HepG2 (cell line): ENCODE measurements at regions not wholly inside any gene's neighbourhood (a gene's known extent, or its start where the extent isn't known, plus 50 kb on each side); places are given as distances from the start of the nearest gene placed in this dataset.

Experiments
- ATAC-seq: fragments of 200-7000 bp; cut with Tn5 transposase; 3 replicates; pipeline ENCODE4 v1.9.1; 2020; ENCODE audit warnings: mild to moderate bottlenecking, moderate library complexity
- BruUV-seq: library from RNA; stranded (reverse); fragments of 400-500 nt; replicated peaks from 2 replicates; lab custom pipeline; 2021; lab: Mats Ljungman, UMichigan
- CTCF ChIA-PET: fragments of 300-600 bp; formaldehyde crosslinking; extraction: SDS; loops from one replicate; lab custom pipeline; 2021; ENCODE audit warnings: low total read pairs, inconsistent platforms, low intra/inter-chr PET ratio; lab: Yijun Ruan, JAX
- POLR2A ChIA-PET: fragments of 350-600 bp; sonication (Branson Sonifier 250); formaldehyde crosslinking; loops from one replicate; lab custom pipeline; 2020; ENCODE audit warnings: antibody characterized with exemption, inconsistent platforms; lab: Yijun Ruan, JAX
- DNase-seq: peaks from one replicate; pipeline ENCODE4 v3.0.0-alpha.2; 2015; ENCODE audit warnings: low spot score
- FAIRE-seq: peaks from 3 replicates; lab custom pipeline; 2011; peaks lifted over from hg19 to GRCh38; lab: Jason Lieb, UNC
- H2AFZ ChIP-seq: one replicate; pipeline ENCODE4 v1.6.1; 2011; ENCODE audit warnings: low read length, inconsistent platforms
- H3K27ac ChIP-seq: fragments of 300-600 bp; 3 replicates; pipeline ENCODE4 v1.8.0; 2011; ENCODE audit warnings: mixed run types, mild to moderate bottlenecking, mixed read lengths, low read length, inconsistent platforms; ENCODE audit not compliant: insufficient read depth; ENCODE audit errors: extremely low read length
- H3K27me3 ChIP-seq, 2 experiments: fragments of 200-600 bp in 1 of 2; 2 replicates in 1 of 2; 3 replicates in 1 of 2; pipeline versions ENCODE4 v1.6.0 to v1.8.0; 2011; ENCODE audit warnings: low read length in 2 of 2, mild to moderate bottlenecking in 2 of 2, moderate library complexity in 2 of 2, inconsistent platforms in 1 of 2; ENCODE audit not compliant: insufficient read depth in 2 of 2, control insufficient read depth in 1 of 2
- H3K36me3 ChIP-seq, 2 experiments: fragments of 200-600 bp in 1 of 2; replicated peaks in 1 of 2; 2 replicates in 1 of 2; 3 replicates in 1 of 2; pipeline versions ENCODE4 v1.5.1 to v1.8.0; 2011; ENCODE audit warnings: low read length in 2 of 2, inconsistent platforms in 1 of 2; ENCODE audit not compliant: insufficient read depth in 2 of 2, control insufficient read depth in 1 of 2
- H3K4me1 ChIP-seq: 2 replicates; pipeline ENCODE4 v1.5.1; 2012; ENCODE audit warnings: low read length, inconsistent platforms; ENCODE audit not compliant: insufficient read depth
- H3K4me2 ChIP-seq: 2 replicates; pipeline ENCODE4 v1.6.0; 2011; ENCODE audit warnings: low read depth, low read length, inconsistent platforms
- H3K4me3 ChIP-seq, 3 experiments: fragments of 200-600 bp in 1 of 3; sonication (generic), shearing (Covaris generic) in 1 of 3; replicated peaks in 1 of 3; 2 replicates each; pipeline ENCODE4 v1.5.1; 2011 to 2016; ENCODE audit warnings: low read length in 3 of 3, inconsistent platforms in 2 of 3, low read depth in 2 of 3, mild to moderate bottlenecking in 2 of 3, control low read depth in 1 of 3, mixed read lengths in 1 of 3; ENCODE audit not compliant: insufficient read depth in 1 of 3
- H3K79me2 ChIP-seq: one replicate; pipeline ENCODE4 v1.6.1; 2011; ENCODE audit warnings: low read length, inconsistent platforms; ENCODE audit not compliant: insufficient read depth
- H3K9ac ChIP-seq: 2 replicates; pipeline ENCODE4 v1.6.0; 2011; ENCODE audit warnings: mild to moderate bottlenecking, low read depth, low read length, inconsistent platforms; ENCODE audit not compliant: insufficient read depth
- H3K9me3 ChIP-seq: 2 replicates; pipeline ENCODE4 v1.5.1; 2012; ENCODE audit warnings: mild to moderate bottlenecking, low read length
- H4K20me1 ChIP-seq: 2 replicates; pipeline ENCODE4 v1.6.0; 2011; ENCODE audit warnings: inconsistent platforms, mild to moderate bottlenecking, low read length, moderate library complexity; ENCODE audit not compliant: insufficient read depth
- GATA4 ChIP-seq: sonication (generic); IDR thresholded peaks from 2 replicates; pipeline ENCODE4 v1.6.1; 2016; ENCODE audit warnings: antibody characterized with exemption, low read depth, borderline replicate concordance
- HNRNPLL ChIP-seq: fragments of 200-400 bp; formaldehyde crosslinking; IDR thresholded peaks from 2 replicates; pipeline ENCODE4 v1.6.1; 2017; ENCODE audit warnings: mild to moderate bottlenecking, low read depth, low read length; ENCODE audit not compliant: poor library complexity, severe bottlenecking
- KLF15 ChIP-seq: sonication (generic); formaldehyde crosslinking; IDR thresholded peaks from 2 replicates; pipeline ENCODE4 v1.8.1; 2023; ENCODE audit warnings: borderline replicate concordance, mild to moderate bottlenecking, inconsistent platforms, missing genetic modification reagents, mixed read lengths
- KLF9 ChIP-seq: IDR thresholded peaks from 2 replicates; pipeline ENCODE4 v1.6.1; 2016; ENCODE audit warnings: low read depth
- MXI1 ChIP-seq: IDR thresholded peaks from 3 replicates; pipeline ENCODE4 v1.6.1; 2012; ENCODE audit warnings: low read depth, low read length, inconsistent platforms, borderline replicate concordance
- NR1H2 ChIP-seq: sonication (generic); formaldehyde crosslinking; IDR thresholded peaks from 2 replicates; pipeline ENCODE4 v1.8.1; 2022; ENCODE audit warnings: low read depth, missing genetic modification reagents, borderline replicate concordance
- POLR2G ChIP-seq: fragments of 200-400 bp; formaldehyde crosslinking; IDR thresholded peaks from 2 replicates; pipeline ENCODE4 v1.6.1; 2018; ENCODE audit warnings: mild to moderate bottlenecking, low read depth, low read length, moderate library complexity
- SP4 ChIP-seq: sonication (generic); formaldehyde crosslinking; IDR thresholded peaks from 2 replicates; pipeline ENCODE4 v1.8.1; 2023; ENCODE audit warnings: mild to moderate bottlenecking, missing genetic modification reagents
- TGIF2 ChIP-seq: IDR thresholded peaks from 2 replicates; pipeline ENCODE4 v1.6.1; 2016; ENCODE audit warnings: control low read depth, missing compliant biosample characterization
- YY1 ChIP-seq: IDR thresholded peaks from 2 replicates; pipeline ENCODE4 v1.6.1; 2011; ENCODE audit warnings: low read length, low read depth, moderate library complexity, mild to moderate bottlenecking; ENCODE audit not compliant: insufficient read depth, insufficient replicate concordance
- ZNF121 ChIP-seq: sonication (generic); formaldehyde crosslinking; IDR thresholded peaks from 2 replicates; pipeline ENCODE4 v1.5.0; 2020; ENCODE audit warnings: mild to moderate bottlenecking, missing genetic modification reagents
- ZNF224 ChIP-seq: sonication (generic); formaldehyde crosslinking; IDR thresholded peaks from 2 replicates; pipeline ENCODE4 v1.5.0; 2020; ENCODE audit warnings: mild to moderate bottlenecking, missing genetic modification reagents
- ZNF333 ChIP-seq: sonication (generic); formaldehyde crosslinking; IDR thresholded peaks from 2 replicates; pipeline ENCODE4 v1.4.0; 2020; ENCODE audit warnings: mild to moderate bottlenecking, missing genetic modification reagents, borderline replicate concordance
- ZNF644 ChIP-seq: IDR thresholded peaks from 2 replicates; pipeline ENCODE4 v1.6.1; 2016; ENCODE audit warnings: low read depth
- ZNF782 ChIP-seq: sonication (generic); formaldehyde crosslinking; IDR thresholded peaks from 2 replicates; pipeline ENCODE4 v1.4.0; 2020; ENCODE audit warnings: missing genetic modification reagents, mild to moderate bottlenecking, borderline replicate concordance
- in situ Hi-C: cut with HindIII; loops from 2 replicates; pipeline ENCODE4 v1.10.0; 2017; ENCODE audit warnings: low pct_unique_long_range_greater_than_20kb; ENCODE audit not compliant: extremely low pct_ligation_motif_present
- intact Hi-C: fragments of 100-400 bp; cut with micrococcal nuclease; formaldehyde crosslinking; loops from one replicate; pipeline ENCODE4 v1.10.0; 2022; ENCODE audit not compliant: unreplicated experiment
- TF ChIP-seq, protein P1 (sequence below): sonication (generic); formaldehyde crosslinking; IDR thresholded peaks from 2 replicates; pipeline ENCODE4 v1.5.1; 2020; ENCODE audit warnings: missing genetic modification reagents, mild to moderate bottlenecking, borderline replicate concordance
- TF ChIP-seq, protein P2 (sequence below): sonication (generic); formaldehyde crosslinking; IDR thresholded peaks from 2 replicates; pipeline ENCODE4 v1.5.0; 2020; ENCODE audit warnings: missing genetic modification reagents
- TF ChIP-seq, protein P3 (sequence below): sonication (generic); formaldehyde crosslinking; IDR thresholded peaks from 2 replicates; pipeline ENCODE4 v1.4.0; 2020; ENCODE audit warnings: missing genetic modification reagents

DNA sequence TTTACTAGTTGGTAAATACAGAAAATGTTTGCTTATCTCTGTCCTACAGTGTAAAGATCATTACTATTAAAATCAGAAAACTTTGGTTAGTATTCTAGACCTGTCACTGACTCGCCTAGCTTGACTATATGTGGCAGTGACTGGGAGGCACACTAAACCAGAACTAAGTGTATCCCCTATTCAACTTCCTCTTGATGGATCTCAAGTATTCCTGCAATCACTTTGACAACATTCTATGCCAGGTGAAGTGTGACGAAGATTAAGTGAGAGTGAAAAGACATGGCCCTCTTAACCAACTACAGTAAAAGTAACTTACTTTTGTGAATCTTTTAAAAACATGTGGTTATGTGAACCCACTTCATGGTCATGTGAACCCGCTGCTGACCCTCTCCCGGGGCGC lies 223.0 kb upstream of the ADAMTS5 start (continued):
- no peak for TF ChIP-seq NR1H2
- TF ChIP-seq POLR2G: no peak
- TF ChIP-seq, all 625 proteins: peak for 0

DNA sequence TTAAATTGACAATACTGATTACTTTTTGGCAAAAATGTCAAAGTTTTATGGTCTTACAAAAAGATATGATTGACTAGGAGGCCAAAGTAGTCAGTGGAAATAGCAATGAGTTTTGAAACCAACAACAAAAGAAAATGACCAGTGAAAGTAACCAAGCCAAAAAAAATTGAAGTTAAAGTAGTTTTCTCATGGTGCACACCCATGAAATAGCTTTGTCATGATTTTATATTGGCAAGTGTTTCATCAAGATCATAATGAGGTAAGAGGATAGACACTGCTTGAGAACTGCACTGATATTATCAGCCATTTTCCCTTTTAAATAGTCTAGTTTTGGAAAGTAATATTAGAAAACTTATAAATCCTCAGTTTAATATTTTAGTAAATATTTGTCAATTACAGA lies 206.2 kb upstream of the ADAMTS5 start:
- no peak overlapping the region for H3K9ac ChIP-seq
- intact Hi-C loops: no loop called here

More for the DNA sequence above, 206.2 kb upstream of the ADAMTS5 start:
- no peak overlapping the region for H2AFZ ChIP-seq
- TF ChIP-seq YY1 (no peak), KLF15 (CRISPR knock-in tag) (no peak), HNRNPLL (no peak), ZNF644 (no peak), GATA4 (no peak), MXI1 (no peak), ZNF333 (CRISPR knock-in tag) (no peak), ZNF782 (CRISPR knock-in tag) (no peak), TGIF2 (CRISPR knock-in tag) (no peak), ZNF121 (CRISPR knock-in tag) (no peak), KLF9 (no peak), ZNF224 (no peak), SP4 (CRISPR knock-in tag) (no peak)
- TF ChIP-seq, protein P1, sequence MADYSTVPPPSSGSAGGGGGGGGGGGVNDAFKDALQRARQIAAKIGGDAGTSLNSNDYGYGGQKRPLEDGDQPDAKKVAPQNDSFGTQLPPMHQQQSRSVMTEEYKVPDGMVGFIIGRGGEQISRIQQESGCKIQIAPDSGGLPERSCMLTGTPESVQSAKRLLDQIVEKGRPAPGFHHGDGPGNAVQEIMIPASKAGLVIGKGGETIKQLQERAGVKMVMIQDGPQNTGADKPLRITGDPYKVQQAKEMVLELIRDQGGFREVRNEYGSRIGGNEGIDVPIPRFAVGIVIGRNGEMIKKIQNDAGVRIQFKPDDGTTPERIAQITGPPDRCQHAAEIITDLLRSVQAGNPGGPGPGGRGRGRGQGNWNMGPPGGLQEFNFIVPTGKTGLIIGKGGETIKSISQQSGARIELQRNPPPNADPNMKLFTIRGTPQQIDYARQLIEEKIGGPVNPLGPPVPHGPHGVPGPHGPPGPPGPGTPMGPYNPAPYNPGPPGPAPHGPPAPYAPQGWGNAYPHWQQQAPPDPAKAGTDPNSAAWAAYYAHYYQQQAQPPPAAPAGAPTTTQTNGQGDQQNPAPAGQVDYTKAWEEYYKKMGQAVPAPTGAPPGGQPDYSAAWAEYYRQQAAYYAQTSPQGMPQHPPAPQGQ (CRISPR knock-in tag): no peak
- TF ChIP-seq, protein P2, sequence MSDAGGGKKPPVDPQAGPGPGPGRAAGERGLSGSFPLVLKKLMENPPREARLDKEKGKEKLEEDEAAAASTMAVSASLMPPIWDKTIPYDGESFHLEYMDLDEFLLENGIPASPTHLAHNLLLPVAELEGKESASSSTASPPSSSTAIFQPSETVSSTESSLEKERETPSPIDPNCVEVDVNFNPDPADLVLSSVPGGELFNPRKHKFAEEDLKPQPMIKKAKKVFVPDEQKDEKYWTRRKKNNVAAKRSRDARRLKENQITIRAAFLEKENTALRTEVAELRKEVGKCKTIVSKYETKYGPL (CRISPR knock-in tag): no peak
- TF ChIP-seq, protein P3, sequence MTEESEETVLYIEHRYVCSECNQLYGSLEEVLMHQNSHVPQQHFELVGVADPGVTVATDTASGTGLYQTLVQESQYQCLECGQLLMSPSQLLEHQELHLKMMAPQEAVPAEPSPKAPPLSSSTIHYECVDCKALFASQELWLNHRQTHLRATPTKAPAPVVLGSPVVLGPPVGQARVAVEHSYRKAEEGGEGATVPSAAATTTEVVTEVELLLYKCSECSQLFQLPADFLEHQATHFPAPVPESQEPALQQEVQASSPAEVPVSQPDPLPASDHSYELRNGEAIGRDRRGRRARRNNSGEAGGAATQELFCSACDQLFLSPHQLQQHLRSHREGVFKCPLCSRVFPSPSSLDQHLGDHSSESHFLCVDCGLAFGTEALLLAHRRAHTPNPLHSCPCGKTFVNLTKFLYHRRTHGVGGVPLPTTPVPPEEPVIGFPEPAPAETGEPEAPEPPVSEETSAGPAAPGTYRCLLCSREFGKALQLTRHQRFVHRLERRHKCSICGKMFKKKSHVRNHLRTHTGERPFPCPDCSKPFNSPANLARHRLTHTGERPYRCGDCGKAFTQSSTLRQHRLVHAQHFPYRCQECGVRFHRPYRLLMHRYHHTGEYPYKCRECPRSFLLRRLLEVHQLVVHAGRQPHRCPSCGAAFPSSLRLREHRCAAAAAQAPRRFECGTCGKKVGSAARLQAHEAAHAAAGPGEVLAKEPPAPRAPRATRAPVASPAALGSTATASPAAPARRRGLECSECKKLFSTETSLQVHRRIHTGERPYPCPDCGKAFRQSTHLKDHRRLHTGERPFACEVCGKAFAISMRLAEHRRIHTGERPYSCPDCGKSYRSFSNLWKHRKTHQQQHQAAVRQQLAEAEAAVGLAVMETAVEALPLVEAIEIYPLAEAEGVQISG (CRISPR knock-in tag): no peak
- TF ChIP-seq, all 625 proteins: peak for 0
- no peaks in the 10 kb centered on the region for H4K20me1 ChIP-seq
- no peak for ATAC-seq
- H3K4me2 ChIP-seq: no peak overlapping the region
- no TSS peak for BruUV-seq
- POLR2A ChIA-PET: no interaction called here
- H3K27ac ChIP-seq: no peak overlapping the region
- no peaks in the 10 kb centered on the region for H3K4me1 ChIP-seq
- no peaks in the 10 kb centered on the region for H3K27me3 ChIP-seq
- H3K36me3 ChIP-seq: no peaks in the 10 kb centered on the region
- peaks cover 59% of the 10 kb centered on the region for H3K9me3 ChIP-seq
- no peak for DNase-seq
- no peaks in the 10 kb centered on the region for H3K79me2 ChIP-seq
- no peak overlapping the region for H3K4me3 ChIP-seq
- FAIRE-seq: no peak
- in situ Hi-C loops: no loop called here
- CTCF ChIA-PET: no interaction called here
